SK-N-SH treated with all-trans-retinoic acid at 6 μM for 48 hours (cell line): ENCODE measurements at regions not wholly inside any gene's neighbourhood (a gene's known extent, or its start where the extent isn't known, plus 50 kb on each side); places are given as distances from the start of the nearest gene placed in this dataset.

Experiments used
- ATAC-seq: fragments of 200-7000 bp; cut with Tn5 transposase; 3 replicates; pipeline ENCODE4 v1.9.1; 2020; ENCODE audit warnings: mild to moderate bottlenecking, moderate library complexity
- ARNTL ChIP-seq: fragments of 450-650 bp; formaldehyde crosslinking; IDR thresholded peaks from 2 replicates; pipeline ENCODE4 v1.5.0; 2020; ENCODE audit warnings: low read depth, mild to moderate bottlenecking, moderate library complexity, borderline replicate concordance
- BACH2 ChIP-seq: fragments of 250-450 bp; sonication (Bioruptor Pico); IDR thresholded peaks from 2 replicates; pipeline ENCODE4 v1.9.0; 2021; ENCODE audit warnings: mild to moderate bottlenecking, borderline replicate concordance
- CREB5 ChIP-seq: fragments of 250-450 bp; sonication (Bioruptor Pico); IDR thresholded peaks from 2 replicates; pipeline ENCODE4 v1.5.1; 2020; ENCODE audit warnings: low read depth, mild to moderate bottlenecking, moderate library complexity
- CSDC2 ChIP-seq: fragments of 250-450 bp; sonication (Bioruptor Pico); IDR thresholded peaks from 2 replicates; pipeline ENCODE4 v1.5.0; 2020; ENCODE audit warnings: mild to moderate bottlenecking, moderate library complexity
- CSRNP3 ChIP-seq: fragments of 250-450 bp; sonication (Bioruptor Pico); IDR thresholded peaks from 2 replicates; pipeline ENCODE4 v1.5.1; 2021; ENCODE audit warnings: mild to moderate bottlenecking, moderate library complexity
- GLIS3 ChIP-seq: fragments of 250-450 bp; sonication (Bioruptor Pico); IDR thresholded peaks from 2 replicates; pipeline ENCODE4 v1.5.0; 2020; ENCODE audit warnings: mild to moderate bottlenecking, moderate library complexity
- ISL1 ChIP-seq: fragments of 250-450 bp; sonication (Bioruptor Pico); IDR thresholded peaks from 2 replicates; pipeline ENCODE4 v2.1.2; 2022; ENCODE audit warnings: mild to moderate bottlenecking, moderate library complexity
- OSR1 ChIP-seq: fragments of 250-450 bp; sonication (Bioruptor Pico); IDR thresholded peaks from 2 replicates; pipeline ENCODE4 v1.8.0; 2022; ENCODE audit warnings: moderate library complexity, mild to moderate bottlenecking, inconsistent platforms
- PATZ1 ChIP-seq: fragments of 250-450 bp; sonication (Bioruptor Pico); IDR thresholded peaks from 2 replicates; pipeline ENCODE4 v1.8.0; 2020; ENCODE audit warnings: mild to moderate bottlenecking, moderate library complexity, borderline replicate concordance
- POU6F1 ChIP-seq: fragments of 250-450 bp; sonication (Bioruptor Pico); IDR thresholded peaks from 2 replicates; pipeline ENCODE4 v1.8.0; 2021; ENCODE audit warnings: low read depth, mild to moderate bottlenecking, moderate library complexity, borderline replicate concordance
- PPARA ChIP-seq: fragments of 250-450 bp; sonication (Bioruptor Pico); IDR thresholded peaks from 2 replicates; pipeline ENCODE4 v1.5.0; 2020; ENCODE audit warnings: mild to moderate bottlenecking, borderline replicate concordance
- RARB ChIP-seq: fragments of 250-450 bp; sonication (Bioruptor Pico); IDR thresholded peaks from 2 replicates; pipeline ENCODE4 v1.8.0; 2021; ENCODE audit warnings: mild to moderate bottlenecking, moderate library complexity
- SNAI2 ChIP-seq: fragments of 250-450 bp; sonication (Bioruptor Pico); IDR thresholded peaks from 2 replicates; pipeline ENCODE4 v1.5.0; 2020; ENCODE audit warnings: mild to moderate bottlenecking, moderate library complexity
- TCF4 ChIP-seq: fragments of 250-450 bp; sonication (Bioruptor Pico); IDR thresholded peaks from 2 replicates; pipeline ENCODE4 v1.8.0; 2021; ENCODE audit warnings: mild to moderate bottlenecking, moderate library complexity, borderline replicate concordance
- TSHZ2 ChIP-seq: fragments of 250-450 bp; sonication (Bioruptor Pico); IDR thresholded peaks from 2 replicates; pipeline ENCODE4 v1.5.0; 2020; ENCODE audit warnings: mild to moderate bottlenecking, moderate library complexity
- ZC3H10 ChIP-seq: fragments of 250-450 bp; sonication (Bioruptor Pico); IDR thresholded peaks from 2 replicates; pipeline ENCODE4 v1.5.1; 2021; ENCODE audit warnings: mild to moderate bottlenecking, moderate library complexity
- ZFP3 ChIP-seq: fragments of 250-450 bp; sonication (Bioruptor Pico); IDR thresholded peaks from 2 replicates; pipeline ENCODE4 v1.5.0; 2020; ENCODE audit warnings: mild to moderate bottlenecking, moderate library complexity
- ZFP30 ChIP-seq: fragments of 450-650 bp; formaldehyde crosslinking; IDR thresholded peaks from 2 replicates; pipeline ENCODE4 v1.5.0; 2022; ENCODE audit warnings: mild to moderate bottlenecking, moderate library complexity
- ZNF70 ChIP-seq: fragments of 450-650 bp; formaldehyde crosslinking; IDR thresholded peaks from 2 replicates; pipeline ENCODE4 v1.5.0; 2020; ENCODE audit warnings: mild to moderate bottlenecking, moderate library complexity
- ZNF8 ChIP-seq: fragments of 450-650 bp; formaldehyde crosslinking; IDR thresholded peaks from 2 replicates; pipeline ENCODE4 v1.5.0; 2020; ENCODE audit warnings: mild to moderate bottlenecking, moderate library complexity

- TF ChIP-seq CSRNP3 (CRISPR knock-in tag): no peak
- TF ChIP-seq, all 23 proteins: peak for 0
Measured at GRCh38 chr21:38614558-38614957, 116.3 kb upstream of the ERG start (continued).

GRCh38 chr21:38619480-38619879 lies 121.2 kb upstream of the ERG start:
- no peak for TF ChIP-seq ARNTL (CRISPR knock-in tag)
- no peak for TF ChIP-seq ZNF8 (CRISPR knock-in tag)
- TF ChIP-seq CSDC2 (CRISPR knock-in tag): no peak
- no peak for TF ChIP-seq CREB5 (CRISPR knock-in tag)
- TF ChIP-seq CSRNP3 (CRISPR knock-in tag): no peak
- TF ChIP-seq ZFP3: no peak
- TF ChIP-seq BACH2 (CRISPR knock-in tag): no peak
- no peak for TF ChIP-seq TSHZ2 (CRISPR knock-in tag)
- no peak for TF ChIP-seq ZFP30
- TF ChIP-seq POU6F1 (CRISPR knock-in tag): no peak
- ATAC-seq: no peak

GRCh38 chr21:38619992-38620479 lies 121.8 kb upstream of the ERG start:
- ATAC-seq: no peak
- TF ChIP-seq PATZ1 (CRISPR knock-in tag) (no peak), TCF4 (CRISPR knock-in tag) (no peak), CSDC2 (CRISPR knock-in tag) (no peak), ZFP3 (no peak), SNAI2 (no peak), BACH2 (CRISPR knock-in tag) (no peak), POU6F1 (CRISPR knock-in tag) (no peak), TSHZ2 (CRISPR knock-in tag) (no peak), PPARA (CRISPR knock-in tag) (no peak), ZFP30 (no peak), GLIS3 (CRISPR knock-in tag) (no peak), OSR1 (CRISPR knock-in tag) (no peak), ISL1 (no peak), CSRNP3 (CRISPR knock-in tag) (no peak), ZC3H10 (CRISPR knock-in tag) (no peak), ZNF8 (CRISPR knock-in tag) (no peak), RARB (CRISPR knock-in tag) (no peak), ZNF70 (CRISPR knock-in tag) (no peak)
